Activated CD4-positive, CD25-positive, alpha-beta regulatory T cell treated with anti-CD3 and anti-CD28 coated beads, Interleukin-2, amount 50 U/mL, for 24 hours (primary cell): ENCODE measurements at regions not wholly inside any gene's neighbourhood (a gene's known extent, or its start where the extent isn't known, plus 50 kb on each side); places are given as distances from the start of the nearest gene placed in this dataset.

Experiments
- ATAC-seq, 2 donors: fragments of 150-1000 bp; cut with Tn5 transposase; one replicate each; pipeline ENCODE4 v1.10.0; 2021; ENCODE audit warnings: mild to moderate bottlenecking in 1 of 2, moderate library complexity in 1 of 2

- ATAC-seq: no peak
Measured at GRCh38 chr5:2326601-2327000, 424.9 kb downstream of the IRX2 start.

GRCh38 chr5:2324788-2325187 lies 426.7 kb downstream of the IRX2 start:
- ATAC-seq: no peak

GRCh38 chr5:2320611-2321010 lies 430.9 kb downstream of the IRX2 start:
- ATAC-seq: no peak

- ATAC-seq: no peak
Measured at GRCh38 chr5:2317540-2317939, 433.9 kb downstream of the IRX2 start.

- ATAC-seq: no peak
Measured at GRCh38 chr5:2311851-2312250, 429.1 kb upstream of the IRX4 start.

GRCh38 chr5:2310946-2311345 lies 428.2 kb upstream of the IRX4 start:
- no peak for ATAC-seq

- no peak for ATAC-seq
Measured at GRCh38 chr5:2307631-2308030, 424.9 kb upstream of the IRX4 start.

- ATAC-seq: no peak
Measured at GRCh38 chr5:2306711-2307110, 424.0 kb upstream of the IRX4 start.

GRCh38 chr5:2303431-2304100 lies 420.8 kb upstream of the IRX4 start:
- ATAC-seq: no peak

GRCh38 chr5:2302169-2302568 lies 419.4 kb upstream of the IRX4 start:
- no peak for ATAC-seq

- no peak for ATAC-seq
Measured at GRCh38 chr5:2300861-2301574, 418.3 kb upstream of the IRX4 start.

- ATAC-seq: no peak
Measured at GRCh38 chr5:2300421-2300820, 417.7 kb upstream of the IRX4 start.

GRCh38 chr5:2299388-2300220 lies 416.9 kb upstream of the IRX4 start:
- no peak for ATAC-seq

GRCh38 chr5:2298781-2299180 lies 416.1 kb upstream of the IRX4 start:
- ATAC-seq: no peak

GRCh38 chr5:2297991-2298390 lies 415.3 kb upstream of the IRX4 start:
- no peak for ATAC-seq

- no peak for ATAC-seq
Measured at GRCh38 chr5:2295476-2295875, 412.8 kb upstream of the IRX4 start.

GRCh38 chr5:2293906-2294305 lies 411.2 kb upstream of the IRX4 start:
- no peak for ATAC-seq

GRCh38 chr5:2291146-2291840 lies 408.6 kb upstream of the IRX4 start:
- no peak for ATAC-seq

GRCh38 chr5:2289380-2289779 lies 406.7 kb upstream of the IRX4 start:
- ATAC-seq: no peak

- no peak for ATAC-seq
Measured at GRCh38 chr5:2288968-2289367, 406.2 kb upstream of the IRX4 start.

GRCh38 chr5:2288466-2288865 lies 405.7 kb upstream of the IRX4 start:
- ATAC-seq: no peak

GRCh38 chr5:2286250-2286649 lies 403.5 kb upstream of the IRX4 start:
- ATAC-seq: no peak

- no peak for ATAC-seq
Measured at GRCh38 chr5:2284678-2285077, 402.0 kb upstream of the IRX4 start.
